Smooth muscle cell (in vitro differentiated cells): ENCODE measurements at regions not wholly inside any gene's neighbourhood (a gene's known extent, or its start where the extent isn't known, plus 50 kb on each side); places are given as distances from the start of the nearest gene placed in this dataset.

Experiments
- DNase-seq: peaks from one replicate; lab custom pipeline; 2025; ENCODE audit not compliant: unreplicated experiment; lab: John Stamatoyannopoulos, UW
- H2AFZ ChIP-seq: fragments of 200-600 bp; sonication (generic); 2 replicates; pipeline ENCODE4 v1.6.0; 2016; ENCODE audit warnings: antibody characterized with exemption, low read depth, mild to moderate bottlenecking
- H3F3A ChIP-seq: fragments of 200-600 bp; sonication (generic); 2 replicates; pipeline ENCODE4 v1.6.0; 2017; ENCODE audit warnings: antibody characterized with exemption, low read depth
- H3K27ac ChIP-seq: fragments of 200-600 bp; sonication (generic); 2 replicates; pipeline ENCODE4 v1.5.1; 2016; ENCODE audit warnings: low read depth, mild to moderate bottlenecking
- H3K27me3 ChIP-seq: fragments of 200-600 bp; sonication (generic); 2 replicates; pipeline ENCODE4 v1.6.1; 2016; ENCODE audit warnings: low read depth, mild to moderate bottlenecking
- H3K36me3 ChIP-seq: fragments of 200-600 bp; sonication (generic); 2 replicates; pipeline ENCODE4 v1.5.1; 2016; ENCODE audit warnings: low read depth
- H3K4me1 ChIP-seq: fragments of 200-600 bp; sonication (generic); 2 replicates; pipeline ENCODE4 v1.5.1; 2016; ENCODE audit warnings: low read depth
- H3K4me2 ChIP-seq: fragments of 200-600 bp; sonication (generic); 2 replicates; pipeline ENCODE4 v1.6.0; 2016; ENCODE audit warnings: mild to moderate bottlenecking
- H3K4me3 ChIP-seq: fragments of 200-600 bp; sonication (generic); 2 replicates; pipeline ENCODE4 v1.5.1; 2016; ENCODE audit warnings: mild to moderate bottlenecking
- H3K79me2 ChIP-seq: fragments of 200-600 bp; sonication (generic); 2 replicates; pipeline ENCODE4 v1.6.0; 2016; ENCODE audit warnings: low read depth, mild to moderate bottlenecking
- H3K9ac ChIP-seq: fragments of 200-600 bp; sonication (generic); 2 replicates; pipeline ENCODE4 v1.6.0; 2016; ENCODE audit warnings: low read depth
- H3K9me3 ChIP-seq: fragments of 200-600 bp; sonication (generic); replicated peaks from 2 replicates; pipeline ENCODE4 v1.5.1; 2016; ENCODE audit warnings: low read depth
- H4K20me1 ChIP-seq: fragments of 200-600 bp; sonication (generic); 2 replicates; pipeline ENCODE4 v1.6.0; 2016; ENCODE audit warnings: low read depth
- CTCF ChIP-seq: fragments of 200-600 bp; sonication (generic); IDR thresholded peaks from 2 replicates; pipeline ENCODE4 v1.5.1; 2017; ENCODE audit warnings: borderline replicate concordance, mild to moderate bottlenecking, antibody characterized with exemption; ENCODE audit not compliant: insufficient read depth, poor library complexity, severe bottlenecking
- WGBS: methylation state at CpG from one replicate; pipeline ENCODE4 v1.1.7; 2016; ENCODE audit warnings: low lambda C conversion rate; 5-methylcytosine and 5-hydroxymethylcytosine counted together

- H3K4me2 ChIP-seq, result no peak overlapping the region
- no peaks in the 10 kb centered on the region for H4K20me1 ChIP-seq
- 94% methylated on average over 7 of the region's 7 CpGs for WGBS
- H2AFZ ChIP-seq, result no peak overlapping the region
- no peaks in the 10 kb centered on the region for H3F3A ChIP-seq
- H3K4me1 ChIP-seq, result no peaks in the 10 kb centered on the region
- H3K4me3 ChIP-seq, result no peak overlapping the region
- TF ChIP-seq CTCF, result no peak
- no peaks in the 10 kb centered on the region for H3K36me3 ChIP-seq
- no peak overlapping the region for H3K9ac ChIP-seq
- no peaks in the 10 kb centered on the region for H3K9me3 ChIP-seq
- no peak overlapping the region for H3K27ac ChIP-seq
- DNase-seq, result no peak
- no peaks in the 10 kb centered on the region for H3K27me3 ChIP-seq
- no peaks in the 10 kb centered on the region for H3K79me2 ChIP-seq
Measured at GRCh38 chr6:148238713-148239112, 103.9 kb upstream of the SASH1 start.

DNA sequence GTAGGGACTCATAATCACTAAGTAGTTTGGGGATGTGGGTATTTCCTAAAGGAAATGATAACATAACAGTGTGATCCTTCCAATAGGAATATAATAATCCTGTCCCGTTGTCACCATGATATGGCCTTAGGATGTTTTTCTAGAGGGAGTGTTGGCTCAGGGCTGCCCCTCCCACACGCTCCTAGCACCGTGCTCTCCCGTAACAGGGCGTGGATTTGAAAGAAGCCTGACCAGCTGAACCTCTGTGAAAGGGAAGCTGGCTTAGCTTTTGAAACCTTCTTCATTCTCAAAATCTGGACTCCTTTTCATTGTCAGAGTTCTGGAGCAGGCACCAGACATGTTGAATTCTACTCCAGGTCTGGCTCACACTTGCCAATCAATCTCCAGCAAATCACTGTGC, 103.4 kb upstream of the SASH1 start:
- Histone ChIP-seq H3K9me3 (no peaks in the 10 kb centered on the region), H3K4me2 (no peak overlapping the region), H3K79me2 (no peaks in the 10 kb centered on the region), H3F3A (no peaks in the 10 kb centered on the region), H3K4me1 (no peaks in the 10 kb centered on the region), H2AFZ (no peak overlapping the region), H3K36me3 (no peaks in the 10 kb centered on the region), H4K20me1 (no peaks in the 10 kb centered on the region), H3K27me3 (no peaks in the 10 kb centered on the region), H3K4me3 (no peak overlapping the region), H3K27ac (peak overlapping the region; percentile 82), H3K9ac (no peak overlapping the region)
- WGBS, result 68% methylated on average over 5 of the region's 5 CpGs
- no peak for DNase-seq
- TF ChIP-seq CTCF, result no peak

DNA sequence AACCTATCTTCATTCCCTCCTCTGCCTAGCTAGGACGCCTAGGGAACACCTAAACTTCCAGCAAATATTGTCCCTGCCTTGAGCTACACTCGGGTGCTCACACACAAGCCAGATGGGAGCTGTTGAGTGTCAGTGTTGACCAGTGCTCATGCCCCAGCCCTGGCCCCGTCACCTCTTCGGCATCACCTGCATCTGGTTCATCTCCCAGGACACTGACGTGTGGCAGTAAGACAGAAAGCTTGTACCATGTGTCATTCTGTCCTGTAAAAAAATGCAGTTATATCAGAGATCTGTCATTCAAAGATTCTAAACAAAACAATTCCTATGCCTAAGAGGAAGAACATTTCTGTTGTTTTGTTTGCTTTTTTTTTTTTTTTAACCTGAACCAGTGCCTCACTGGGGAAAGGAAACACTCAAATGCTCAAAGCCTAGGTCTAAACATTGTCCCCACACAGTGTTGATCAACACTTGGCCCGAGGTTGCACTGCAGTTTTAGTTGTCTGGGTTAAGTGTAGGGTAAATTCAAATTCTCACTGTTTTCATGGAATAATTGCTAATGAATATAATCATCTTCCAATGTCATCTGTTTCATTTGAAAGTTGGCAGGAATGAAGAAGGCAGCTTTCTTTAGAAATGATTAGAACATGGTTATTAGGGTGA, 102.7 kb upstream of the SASH1 start:
- Histone ChIP-seq H3K9me3 (no peaks in the 10 kb centered on the region), H3K4me2 (peak overlapping the region; percentile 76), H3K9ac (no peak overlapping the region), H3F3A (no peaks in the 10 kb centered on the region), H3K27ac (peak overlapping the region; percentile 82), H3K36me3 (no peaks in the 10 kb centered on the region), H2AFZ (peak overlapping the region; percentile 30), H4K20me1 (no peaks in the 10 kb centered on the region), H3K4me3 (no peak overlapping the region), H3K79me2 (no peaks in the 10 kb centered on the region), H3K4me1 (peaks cover under 1% of the 10 kb centered on the region), H3K27me3 (no peaks in the 10 kb centered on the region)
- 78% methylated on average over 6 of the region's 6 CpGs for WGBS
- TF ChIP-seq CTCF, result no peak
- DNase-seq, result no peak

DNA sequence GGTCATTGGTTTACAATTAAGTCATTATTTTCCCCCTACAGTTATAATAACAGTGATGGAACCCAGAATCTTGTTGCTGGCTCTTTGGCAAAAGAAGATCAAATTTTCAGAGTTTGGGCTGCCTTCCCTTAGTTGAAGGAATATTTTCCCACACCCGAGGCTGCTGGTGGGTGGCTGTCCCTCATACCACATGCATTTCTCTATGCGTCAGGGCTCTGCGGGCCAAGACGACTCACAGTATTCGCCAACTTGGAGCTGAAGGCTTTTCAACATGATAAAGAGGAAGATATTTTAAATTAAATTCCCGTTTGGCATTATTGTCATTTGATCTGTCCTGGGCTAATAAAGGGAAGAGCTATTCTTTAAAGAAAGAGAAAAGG, 102.2 kb upstream of the SASH1 start:
- Histone ChIP-seq H4K20me1 (no peaks in the 10 kb centered on the region), H3K4me1 (peaks cover 4% of the 10 kb centered on the region), H3K4me3 (no peak overlapping the region), H3K9me3 (no peaks in the 10 kb centered on the region), H3K27ac (peak overlapping the region; percentile 82), H3K4me2 (peak overlapping the region; percentile 76), H3F3A (no peaks in the 10 kb centered on the region), H3K79me2 (no peaks in the 10 kb centered on the region), H3K27me3 (no peaks in the 10 kb centered on the region), H3K36me3 (no peaks in the 10 kb centered on the region), H3K9ac (no peak overlapping the region), H2AFZ (peak overlapping the region; percentile 30)
- 27% methylated on average over 6 of the region's 6 CpGs for WGBS
- TF ChIP-seq CTCF, result no peak
- DNase-seq, result no peak
